ENCODE measurements at regions not wholly inside any gene's neighbourhood (a gene's known extent, or its start where the extent isn't known, plus 50 kb on each side); places are given as distances from the start of the nearest gene placed in this dataset.

DNA sequence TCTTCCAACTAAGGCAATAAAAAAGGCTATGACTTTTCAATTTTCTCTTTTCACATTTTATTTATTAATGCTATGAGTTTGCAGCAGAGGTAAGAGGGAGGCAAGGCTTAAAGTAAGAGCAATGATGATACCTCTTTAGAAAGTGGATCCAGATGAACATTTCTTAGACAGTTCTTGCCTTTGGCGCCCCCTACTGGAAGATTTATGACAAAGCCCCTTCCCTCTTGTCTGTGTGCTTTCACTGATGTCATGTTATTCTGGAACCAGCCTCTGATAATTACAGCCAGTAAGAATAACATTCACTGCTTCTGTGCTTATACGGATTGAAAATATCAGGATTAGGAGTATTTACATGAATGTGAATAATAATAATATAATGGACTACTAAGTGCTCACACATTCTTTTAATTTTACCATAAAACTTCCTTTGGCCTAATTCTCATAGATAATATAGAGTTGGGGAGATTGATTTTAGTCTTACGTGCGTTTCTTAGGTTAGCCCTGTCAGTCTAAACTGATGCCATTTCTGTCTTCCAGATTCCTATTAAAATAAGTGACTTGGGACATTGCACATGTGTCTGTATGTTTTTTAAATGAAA lies 1929.9 kb upstream of the SEL1L start:
- TF ChIP-seq GATA1 (IDR thresholded peaks at IDR 0.05; ENCODE audit: low read depth, low read length), result no peak
- peak; percentile 40 to 69 for DNase-seq

DNA sequence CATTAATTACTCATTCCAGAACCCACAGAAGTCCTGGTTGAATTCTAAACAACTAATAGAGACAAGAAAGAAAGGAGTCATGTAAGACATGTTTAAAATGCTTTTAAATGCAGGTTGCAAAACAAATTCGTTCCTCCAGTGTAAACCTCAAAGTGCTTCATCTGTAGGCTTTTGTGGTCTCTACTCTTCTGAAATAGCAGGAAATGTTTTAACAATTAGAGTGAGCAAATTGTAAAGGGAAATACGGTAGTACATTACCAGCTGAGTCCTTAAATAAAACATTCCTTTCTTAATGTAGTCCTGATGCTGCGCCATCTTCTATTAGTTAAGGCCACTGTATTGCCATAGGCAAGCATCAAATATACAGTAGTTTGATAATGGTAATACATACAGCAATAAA lies 1934.2 kb upstream of the SEL1L start:
- no peak for TF ChIP-seq GATA1 (IDR thresholded peaks at IDR 0.05; ENCODE audit: low read depth, low read length)
- TF ChIP-seq POLR2A (IDR thresholded peaks at IDR 0.05; ENCODE audit: low read length), result no peak
- no peak for DNase-seq

DNA sequence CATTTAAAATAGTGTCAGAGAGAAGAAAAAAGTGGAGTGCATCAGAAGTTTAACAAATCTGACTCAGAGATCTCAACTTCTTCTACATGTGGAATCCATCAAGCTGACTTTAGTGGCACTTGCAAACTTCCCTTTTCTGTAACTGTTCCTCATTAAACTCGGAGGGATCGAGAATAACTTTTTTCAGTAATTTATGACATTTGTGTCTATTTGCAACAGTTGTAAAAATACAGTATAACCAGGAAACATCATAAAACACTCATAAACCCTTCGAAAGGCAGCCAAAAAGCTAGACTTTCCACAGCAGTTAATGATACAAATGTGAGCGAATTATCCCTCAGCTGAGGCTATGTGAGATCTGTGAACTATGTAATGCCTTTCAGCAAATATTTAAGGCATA lies 1936.8 kb upstream of the SEL1L start:
- TF ChIP-seq POLR2A (IDR thresholded peaks at IDR 0.05; ENCODE audit: low read length) (no peak), GATA1 (IDR thresholded peaks at IDR 0.05; ENCODE audit: low read depth, low read length) (no peak)
- DNase-seq, result no peak

DNA sequence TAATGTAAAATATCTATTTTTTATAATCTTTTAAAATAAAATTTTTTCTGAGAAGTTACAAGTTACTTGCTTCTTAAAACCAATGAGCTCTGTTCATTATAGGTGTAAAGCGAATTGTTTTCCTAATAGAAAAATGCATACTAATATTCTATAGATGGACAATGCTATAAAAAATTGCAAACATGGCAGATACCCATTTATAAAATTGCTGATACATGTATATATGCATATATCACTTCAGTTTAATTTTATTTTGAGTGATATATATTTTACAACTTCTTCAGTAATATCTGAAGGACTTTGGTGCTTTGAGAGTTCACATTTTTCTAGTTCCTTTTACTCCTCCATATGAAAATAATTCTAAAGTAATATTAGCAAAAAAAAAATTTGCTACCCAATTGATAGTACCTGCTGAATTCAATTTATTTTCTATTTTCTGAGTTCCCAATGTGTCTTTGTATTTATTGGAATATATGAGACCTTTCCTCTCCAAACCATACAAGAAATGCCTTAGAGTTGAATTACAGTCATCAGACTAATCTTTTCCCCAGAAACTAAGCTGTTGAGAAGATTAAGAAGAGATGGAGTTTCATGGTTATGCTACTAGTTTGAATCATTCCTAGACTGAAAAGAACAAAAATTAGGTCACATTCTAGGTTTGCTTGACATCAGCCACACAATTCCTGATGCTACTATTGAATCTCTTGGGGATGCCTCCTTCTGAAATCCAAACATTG lies 1937.5 kb upstream of the SEL1L start:
- TF ChIP-seq POLR2A (IDR thresholded peaks at IDR 0.05; ENCODE audit: low read length) (no peak), GATA1 (IDR thresholded peaks at IDR 0.05; ENCODE audit: low read depth, low read length) (no peak)
- DNase-seq, result no peak

DNA sequence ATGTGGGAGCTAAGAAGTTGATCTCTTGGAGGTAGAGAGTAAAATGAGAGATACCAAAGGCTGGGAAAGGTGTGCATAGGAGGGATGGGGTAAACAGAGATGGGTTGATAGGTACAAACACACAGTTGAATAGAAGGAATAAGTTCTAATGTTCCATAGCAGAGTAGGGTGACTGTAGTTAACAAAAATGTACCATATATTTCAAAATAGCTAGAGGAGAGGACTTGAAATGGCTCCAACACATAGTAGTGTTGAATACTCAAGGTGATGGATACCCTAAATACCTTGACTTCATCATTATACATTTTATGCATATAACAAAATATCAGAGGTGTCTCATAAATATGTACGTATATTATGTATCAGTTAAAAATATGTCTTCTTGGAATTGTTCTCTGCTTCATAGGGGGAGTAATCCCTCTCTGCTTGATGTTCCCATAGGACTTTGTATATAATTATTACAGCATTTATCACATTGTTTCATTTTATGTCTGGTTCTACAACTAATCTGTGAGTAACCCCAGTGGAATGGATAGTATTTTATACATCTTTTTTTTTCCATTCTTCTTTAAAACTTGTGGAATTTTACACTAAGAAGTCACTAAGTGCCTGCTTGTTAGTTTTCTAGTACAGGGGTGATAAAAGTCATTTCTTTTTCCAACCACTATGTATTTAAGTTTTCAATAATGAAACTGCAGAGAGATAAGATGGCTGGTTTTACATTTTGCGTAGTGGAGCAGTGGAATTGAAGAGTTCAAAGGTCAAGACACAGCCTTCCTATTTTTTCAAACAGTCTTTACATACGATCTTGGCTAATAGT lies 1940.0 kb upstream of the SEL1L start:
- DNase-seq, result no peak
- TF ChIP-seq POLR2A (IDR thresholded peaks at IDR 0.05; ENCODE audit: low read length), result no peak
- no peak for TF ChIP-seq GATA1 (IDR thresholded peaks at IDR 0.05; ENCODE audit: low read depth, low read length)

DNA sequence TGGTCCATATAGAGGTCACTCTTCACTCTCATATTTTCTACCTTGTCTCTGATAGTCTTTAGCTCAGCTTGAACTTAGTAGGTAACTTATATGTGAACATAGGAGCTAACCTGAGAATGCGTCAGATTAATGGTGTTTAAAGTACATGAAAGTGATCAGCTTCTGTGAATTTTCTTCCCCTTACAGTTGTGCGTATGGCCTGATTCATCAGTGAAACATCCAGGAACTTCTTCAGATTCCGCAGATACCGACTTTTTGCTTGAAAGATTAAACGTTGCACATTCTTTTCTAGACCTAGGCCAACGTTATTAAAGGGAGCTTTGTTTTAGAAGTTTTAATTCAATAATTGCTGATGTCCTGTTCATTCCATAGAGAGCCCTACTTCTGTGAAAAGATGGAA lies 1945.1 kb upstream of the SEL1L start:
- TF ChIP-seq GATA1 (IDR thresholded peaks at IDR 0.05; ENCODE audit: low read depth, low read length), result no peak
- TF ChIP-seq POLR2A (IDR thresholded peaks at IDR 0.05; ENCODE audit: low read length), result no peak
- DNase-seq, result no peak

DNA sequence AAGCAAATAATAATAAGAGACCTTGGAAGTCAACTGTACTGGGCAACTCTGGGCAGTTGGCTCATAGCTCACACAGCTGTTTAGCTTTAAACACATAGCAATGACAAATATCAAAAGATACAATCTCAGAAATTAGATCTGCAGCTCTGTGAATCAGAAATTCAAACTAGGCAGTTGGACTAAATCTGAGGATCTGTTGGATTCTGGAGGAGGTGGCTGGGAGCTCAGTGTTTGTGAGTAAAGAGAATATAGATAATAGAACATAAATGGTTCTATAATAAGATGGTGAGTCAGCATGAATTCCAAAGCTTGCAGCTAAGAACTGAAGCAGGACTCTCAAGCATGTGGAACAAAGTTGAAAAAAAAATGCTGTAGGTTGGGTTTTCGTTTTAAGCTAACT lies 1949.4 kb upstream of the SEL1L start:
- TF ChIP-seq POLR2A (IDR thresholded peaks at IDR 0.05; ENCODE audit: low read length) (no peak), GATA1 (IDR thresholded peaks at IDR 0.05; ENCODE audit: low read depth, low read length) (no peak)
- DNase-seq, result no peak

DNA sequence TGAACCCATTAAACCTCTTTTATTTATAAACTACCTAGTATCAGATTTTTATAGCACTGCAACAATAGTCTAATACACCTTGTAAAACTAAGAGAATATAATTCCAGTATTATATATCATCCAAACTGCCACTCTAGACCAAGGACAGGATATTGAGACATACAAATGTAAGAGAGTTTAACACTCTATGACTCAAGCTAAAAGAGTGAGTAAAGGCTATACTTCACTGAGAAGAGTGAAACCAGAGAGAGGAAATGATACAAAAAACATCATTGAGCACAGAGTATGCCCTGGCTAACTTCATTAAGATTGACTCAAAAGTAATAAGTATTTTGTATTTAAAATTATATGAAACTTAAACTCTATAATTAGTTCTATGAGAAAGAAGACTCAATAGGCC lies 1951.9 kb upstream of the SEL1L start:
- DNase-seq, result no peak
- no peak for TF ChIP-seq POLR2A (IDR thresholded peaks at IDR 0.05; ENCODE audit: low read length)
- TF ChIP-seq GATA1 (IDR thresholded peaks at IDR 0.05; ENCODE audit: low read depth, low read length), result no peak

DNA sequence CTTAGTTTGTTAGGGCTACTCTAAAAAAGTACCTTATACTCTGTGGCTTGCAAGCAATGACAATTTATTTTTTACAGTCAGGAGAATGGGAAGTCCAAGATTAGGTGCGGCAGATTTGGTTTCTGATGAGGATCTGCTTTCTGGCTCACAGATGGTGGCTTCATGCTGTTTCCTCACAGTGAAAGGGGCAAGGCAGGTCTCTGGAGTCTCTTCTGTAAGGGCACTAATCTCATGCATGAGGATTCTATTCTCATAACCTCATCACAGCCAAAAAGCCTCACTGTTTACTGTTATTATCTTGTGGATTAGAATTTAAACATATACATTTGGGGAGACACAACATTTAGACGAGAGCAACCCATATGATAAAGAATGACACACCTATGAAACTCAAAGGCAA lies 1957.4 kb upstream of the SEL1L start:
- no peak for DNase-seq
- TF ChIP-seq POLR2A (IDR thresholded peaks at IDR 0.05; ENCODE audit: low read length) (no peak), GATA1 (IDR thresholded peaks at IDR 0.05; ENCODE audit: low read depth, low read length) (no peak)

DNA sequence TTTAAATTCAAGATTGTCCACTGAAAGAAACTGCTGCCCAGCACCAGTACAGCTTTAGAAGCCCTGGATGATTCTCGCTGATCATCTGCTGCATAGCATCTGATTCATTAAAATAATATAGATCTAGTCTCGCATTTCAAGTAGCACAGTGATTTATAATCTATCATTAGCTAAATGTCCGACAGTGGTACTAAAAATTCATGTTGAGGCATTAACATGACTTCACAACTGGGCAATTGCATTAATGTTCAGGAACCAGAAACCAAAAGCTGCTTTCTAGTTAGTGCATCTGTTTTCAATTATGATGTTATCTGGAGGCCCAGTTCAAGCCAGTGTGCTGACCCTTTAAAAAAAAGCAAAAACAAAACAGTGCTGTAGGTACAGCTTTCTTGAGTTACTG lies 1987.2 kb upstream of the SEL1L start:
- DNase-seq, result no peak
- TF ChIP-seq GATA1 (IDR thresholded peaks at IDR 0.05; ENCODE audit: low read depth, low read length) (no peak), POLR2A (IDR thresholded peaks at IDR 0.05; ENCODE audit: low read length) (no peak)

DNA sequence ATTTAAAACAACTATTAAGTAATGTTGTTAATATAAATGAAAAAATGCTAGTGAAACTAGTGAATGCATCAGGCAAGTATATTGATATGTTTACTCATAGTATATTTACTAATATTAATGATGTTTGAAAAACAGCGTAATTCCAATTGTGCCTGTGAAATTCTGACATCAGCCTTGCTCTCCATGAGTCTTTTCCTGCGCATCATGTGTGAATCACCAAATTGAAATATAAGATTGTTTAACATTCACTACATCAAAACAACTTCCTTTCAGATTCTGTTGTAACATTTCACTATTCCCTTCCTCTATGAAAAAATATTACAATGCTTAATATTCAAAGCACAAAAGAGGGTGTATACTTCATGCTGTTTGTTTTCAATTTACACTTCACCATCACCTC lies 1995.9 kb upstream of the SEL1L start:
- TF ChIP-seq POLR2A (IDR thresholded peaks at IDR 0.05; ENCODE audit: low read length) (no peak), GATA1 (IDR thresholded peaks at IDR 0.05; ENCODE audit: low read depth, low read length) (no peak)
- no peak for DNase-seq

DNA sequence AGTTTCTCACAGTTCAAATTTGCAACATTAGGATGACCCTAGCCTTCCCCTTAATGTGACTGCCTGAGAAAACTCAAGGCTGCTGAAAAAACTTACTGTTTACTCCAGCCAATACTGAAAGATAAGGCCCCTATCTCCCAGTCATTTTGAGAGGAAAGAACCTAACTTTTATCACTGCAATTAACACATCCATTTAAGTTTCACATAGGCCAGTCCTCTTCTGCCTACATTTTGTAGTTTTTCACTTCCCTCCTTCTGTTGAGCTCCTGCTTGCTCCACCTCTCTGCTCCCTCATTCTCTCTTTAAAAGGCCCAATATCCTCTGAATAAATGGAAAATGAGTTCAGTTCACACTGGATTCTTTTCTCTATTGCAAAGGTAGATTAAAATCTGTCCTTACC lies 1996.2 kb upstream of the FLRT2 start:
- TF ChIP-seq GATA1 (IDR thresholded peaks at IDR 0.05; ENCODE audit: low read depth, low read length) (no peak), POLR2A (IDR thresholded peaks at IDR 0.05; ENCODE audit: low read length) (no peak)
- DNase-seq, result no peak

DNA sequence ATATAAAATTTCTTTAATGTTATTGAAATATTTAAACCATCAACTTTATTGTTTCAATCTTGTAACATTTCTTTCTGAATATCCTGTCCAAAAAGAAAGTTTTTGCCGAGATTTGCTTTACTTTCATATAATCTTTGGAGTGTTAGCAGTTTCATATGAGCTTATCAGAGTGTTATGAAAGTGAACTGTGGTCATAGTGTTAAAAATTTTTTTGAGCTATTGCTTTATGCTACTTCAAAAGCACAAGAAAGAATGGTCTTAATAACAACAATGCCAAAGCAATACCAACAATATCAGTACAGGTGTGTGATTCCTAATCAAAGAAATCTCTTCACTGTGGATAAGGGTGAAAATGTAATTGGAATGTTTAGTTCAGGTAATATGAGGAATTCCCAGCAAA lies 1994.9 kb upstream of the FLRT2 start:
- no peak for TF ChIP-seq POLR2A (IDR thresholded peaks at IDR 0.05; ENCODE audit: low read length)
- TF ChIP-seq GATA1 (IDR thresholded peaks at IDR 0.05; ENCODE audit: low read depth, low read length), result no peak
- DNase-seq, result no peak

DNA sequence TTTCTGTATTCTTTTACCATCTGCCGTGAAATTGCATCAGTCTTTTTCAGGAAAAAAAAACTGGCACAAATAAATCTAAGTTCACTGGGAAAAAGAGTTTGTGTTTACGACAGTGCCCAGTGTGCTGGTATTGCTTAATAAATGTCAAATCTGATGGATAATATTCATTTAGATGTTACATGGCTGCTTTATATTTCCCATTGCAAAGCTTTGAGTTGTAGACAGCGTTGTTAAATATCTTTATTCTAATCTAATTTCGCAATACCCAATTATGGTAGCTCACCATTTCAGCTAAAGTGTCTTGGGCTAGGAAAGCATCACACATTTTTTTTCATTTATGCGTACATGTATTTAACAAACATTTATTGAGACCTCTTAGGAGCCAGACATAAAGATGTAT lies 1994.5 kb upstream of the FLRT2 start:
- TF ChIP-seq POLR2A (IDR thresholded peaks at IDR 0.05; ENCODE audit: low read length) (no peak), GATA1 (IDR thresholded peaks at IDR 0.05; ENCODE audit: low read depth, low read length) (no peak)
- no peak for DNase-seq

DNA sequence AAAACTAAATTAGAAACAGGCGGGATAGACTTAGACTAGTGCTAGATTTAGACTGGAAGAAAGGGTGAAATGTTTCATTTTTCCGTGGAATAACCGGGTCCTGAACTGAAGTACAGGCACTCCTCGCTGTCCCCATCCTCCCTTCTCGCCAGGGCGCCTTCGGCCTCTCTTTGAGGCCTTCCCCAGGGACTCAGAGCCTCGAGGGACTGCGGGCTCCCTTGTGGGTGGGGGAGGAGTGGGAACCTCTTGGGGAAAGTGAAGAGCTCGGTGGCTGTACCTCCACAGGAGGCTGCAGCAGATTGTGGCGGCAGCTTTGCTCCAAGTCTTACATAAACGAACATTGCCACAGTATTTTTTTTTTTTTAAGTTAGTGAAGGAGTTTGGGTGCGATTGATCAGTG lies 1988.8 kb upstream of the FLRT2 start:
- DNase-seq, result no peak
- TF ChIP-seq GATA1 (IDR thresholded peaks at IDR 0.05; ENCODE audit: low read depth, low read length) (no peak), POLR2A (IDR thresholded peaks at IDR 0.05; ENCODE audit: low read length) (no peak)

Measured in erythroblast (primary cell).